HG02623 (cell line): ENCODE measurements at regions not wholly inside any gene's neighbourhood (a gene's known extent, or its start where the extent isn't known, plus 50 kb on each side); places are given as distances from the start of the nearest gene placed in this dataset.
"Not testable (repeated sequence)": the region's sequence is repeated elsewhere in the genome, so short reads cannot be mapped to it uniquely, and the experiment has no call there.

Source experiments
- ATAC-seq: cut with Tn5 transposase; IDR thresholded peaks from one replicate; pipeline ENCODE4 v1.9.1; 2021; ENCODE audit warnings: moderate library complexity; ENCODE audit not compliant: unreplicated experiment

DNA sequence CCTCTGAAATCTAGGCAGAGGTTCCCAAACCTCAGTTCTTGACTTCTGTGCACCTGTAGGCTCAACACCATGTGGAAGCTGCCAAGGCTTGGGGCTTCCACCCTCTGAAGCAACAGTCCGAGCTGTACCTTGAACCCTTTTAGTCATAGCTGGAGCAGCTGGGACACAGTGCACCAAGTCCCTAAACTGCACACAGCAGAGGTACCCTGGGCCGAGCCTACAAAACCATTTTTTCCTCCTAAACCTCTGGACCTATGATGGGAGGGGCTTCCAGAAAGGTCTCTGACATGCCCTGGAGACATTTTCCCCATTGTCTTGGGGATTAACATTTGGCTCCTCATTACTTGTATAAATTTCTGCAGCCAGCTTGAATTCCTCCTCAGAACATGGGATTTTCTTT, 168.8 kb downstream of the TLE3 start:
- not testable (repeated sequence) for ATAC-seq

DNA sequence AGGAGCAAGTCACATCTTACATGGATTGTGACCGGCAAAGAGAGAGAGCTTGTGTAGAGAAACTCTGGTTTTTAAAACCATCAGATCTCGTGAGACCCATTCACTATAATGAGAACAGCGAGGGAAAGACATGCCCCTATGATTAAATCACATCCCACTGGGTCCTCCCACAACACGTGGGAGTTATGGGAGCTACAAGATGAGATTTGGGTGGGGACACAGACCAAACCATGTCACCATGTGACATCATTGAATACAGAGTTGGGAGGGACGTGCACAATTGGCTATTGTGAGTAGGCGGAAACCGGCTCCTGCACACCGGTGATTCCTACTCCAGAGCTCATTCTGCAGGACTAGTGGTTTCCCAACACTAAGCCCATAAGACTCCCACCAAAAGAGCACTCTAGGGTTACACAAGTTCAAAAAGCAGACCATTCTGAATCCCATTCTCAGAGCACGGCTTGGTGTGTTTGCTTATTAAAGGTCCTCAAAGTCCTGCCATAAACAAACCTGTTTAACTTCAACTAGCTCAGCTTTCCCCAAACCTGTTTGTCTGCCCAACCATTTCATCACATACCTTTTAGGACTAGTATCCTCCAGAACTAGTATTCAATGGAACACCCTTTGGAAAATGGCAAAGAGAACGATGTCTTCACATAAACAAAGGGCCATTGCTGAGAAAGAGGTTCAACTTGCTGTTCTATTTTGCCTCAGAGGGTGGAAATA, 167.6 kb downstream of the TLE3 start:
- ATAC-seq, result no peak

DNA sequence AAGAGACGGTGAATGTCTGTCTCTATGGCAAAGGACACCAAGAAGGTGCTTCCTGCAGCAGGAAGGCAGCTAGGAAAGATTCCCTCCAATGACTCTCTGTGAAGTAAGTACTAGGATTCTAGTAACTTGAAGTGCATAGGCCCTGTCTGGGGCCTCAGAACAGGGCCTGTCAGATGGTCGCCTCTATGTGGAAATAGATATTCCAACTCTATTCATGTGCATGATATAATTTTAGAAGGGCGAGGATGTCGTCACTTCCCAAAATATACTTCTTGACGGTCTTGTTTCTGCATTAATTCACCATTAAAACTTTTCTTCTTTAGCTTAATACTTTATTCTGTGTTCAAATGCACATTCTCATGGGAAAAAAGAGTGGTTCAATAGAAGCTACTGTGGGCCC, 167.0 kb downstream of the TLE3 start:
- ATAC-seq, result no peak

DNA sequence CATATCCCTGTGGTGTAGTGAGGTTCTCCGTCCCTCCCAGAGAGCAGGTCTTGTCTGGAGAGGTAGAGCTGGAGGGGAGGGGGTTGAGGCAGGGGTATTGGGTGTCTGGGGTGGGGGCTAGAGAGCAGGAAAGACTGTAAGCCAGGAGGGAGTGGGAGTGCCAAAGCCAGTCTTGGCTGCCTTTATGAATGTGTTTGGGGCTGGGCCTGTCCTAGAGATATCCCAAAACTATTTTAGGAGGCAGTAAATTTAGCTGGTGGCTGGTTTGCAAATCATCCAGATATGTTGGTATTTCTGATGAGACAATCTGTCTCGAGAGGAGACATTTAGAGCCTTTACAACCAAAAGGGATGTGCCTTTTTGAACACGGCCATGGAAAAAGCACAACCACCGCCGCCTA, 166.6 kb downstream of the TLE3 start:
- ATAC-seq, result no peak

DNA sequence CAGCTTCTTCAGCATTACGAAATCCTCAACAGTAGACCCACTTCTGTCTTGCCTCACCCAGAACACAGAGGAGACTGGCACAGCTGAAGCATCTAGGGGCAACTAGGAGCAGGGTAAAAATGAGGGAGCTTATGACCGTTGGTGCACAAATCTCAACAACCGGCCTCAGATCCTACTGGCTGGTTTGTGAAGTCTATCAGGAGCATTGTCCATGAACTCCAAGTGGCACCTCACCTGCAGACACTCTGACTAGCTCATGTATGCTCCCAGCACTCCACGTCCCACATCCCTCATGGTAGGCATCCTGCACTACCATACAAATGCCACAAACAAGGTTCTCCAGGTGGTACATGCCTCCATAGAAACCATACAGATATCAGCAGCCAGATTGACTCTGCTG, 163.1 kb downstream of the TLE3 start:
- no peak for ATAC-seq

DNA sequence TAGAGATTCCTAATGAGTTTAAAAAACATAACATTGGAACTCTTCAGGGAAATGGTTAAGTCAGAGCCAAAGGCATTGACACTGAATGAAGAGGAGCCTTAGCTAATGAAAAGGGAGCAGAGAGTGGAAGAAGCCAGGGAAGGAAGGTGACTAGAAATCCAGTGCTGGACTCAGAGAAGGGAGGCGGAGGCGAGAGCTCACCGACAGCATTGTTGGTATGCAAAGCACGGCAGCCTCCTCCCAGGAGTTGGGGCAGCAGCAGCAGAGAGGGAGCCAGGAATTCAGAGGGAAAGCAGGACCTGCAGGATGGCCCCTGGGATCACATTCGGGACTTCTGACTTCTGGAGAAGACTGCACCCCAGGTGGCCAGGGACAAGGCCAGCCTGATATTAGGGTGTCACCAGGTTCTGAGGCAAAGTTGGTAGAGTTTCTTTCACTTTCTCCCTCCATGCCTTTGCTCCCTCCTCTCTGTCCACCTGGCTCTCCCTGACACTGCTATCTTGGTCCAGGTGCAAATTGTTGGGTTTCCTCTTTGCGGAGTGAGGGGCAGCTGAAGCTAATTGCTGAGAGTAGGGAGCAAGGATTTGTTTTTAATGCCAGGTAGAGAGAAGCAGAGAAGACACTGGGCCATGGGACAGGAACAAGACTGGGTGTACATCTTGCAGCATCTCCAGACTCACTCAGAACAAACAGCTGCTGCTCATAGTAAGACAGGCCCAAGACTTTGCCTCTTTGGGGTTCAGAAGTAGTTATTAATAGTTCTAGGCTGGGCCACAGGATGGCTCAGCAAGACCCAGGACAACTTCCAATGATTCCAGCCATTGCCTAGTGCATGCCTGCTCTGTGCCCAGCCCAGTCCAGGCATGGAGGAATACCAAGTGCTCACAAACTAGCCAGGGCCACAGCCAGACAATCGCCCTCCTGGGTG, 157.9 kb downstream of the TLE3 start:
- ATAC-seq, result no peak

DNA sequence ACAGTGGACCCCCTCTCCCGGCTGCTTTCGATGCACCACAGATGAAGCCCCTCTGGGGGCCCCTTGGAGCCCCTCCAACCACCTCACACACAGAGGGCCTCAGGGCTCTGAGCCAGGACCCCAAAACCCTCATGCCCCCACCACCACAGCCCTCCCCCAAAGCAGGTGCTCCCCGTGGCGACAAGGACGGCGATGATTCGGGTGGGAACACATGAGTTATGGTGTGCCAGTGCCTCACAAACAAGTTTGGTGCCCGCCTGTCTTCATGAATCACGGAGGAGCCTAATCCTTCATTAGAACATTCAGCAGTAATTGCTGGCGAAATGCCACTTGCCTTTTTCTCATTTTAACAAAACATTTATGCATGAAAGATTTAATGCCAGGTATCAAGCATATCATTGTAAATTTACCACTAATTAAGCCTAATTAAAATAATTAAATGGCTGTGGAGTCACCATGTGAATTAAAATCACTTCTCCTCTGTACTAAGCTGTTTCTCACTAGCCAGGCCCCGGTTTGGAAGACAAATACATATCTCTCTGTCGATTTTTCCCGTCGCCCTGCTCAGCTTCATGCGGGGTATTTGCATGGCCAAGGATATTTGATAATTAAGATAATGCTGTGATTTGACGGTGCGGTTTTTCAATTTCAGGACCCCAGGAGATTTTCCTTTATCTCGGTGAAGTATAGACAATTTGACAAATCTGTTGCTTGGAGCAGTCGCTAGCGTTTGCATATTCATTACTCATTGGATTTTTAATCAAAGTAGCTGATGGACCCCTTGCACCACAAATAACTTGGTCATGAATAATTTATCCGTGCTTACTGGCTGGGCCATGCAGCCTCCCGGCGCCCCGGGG, 157.0 kb downstream of the TLE3 start:
- ATAC-seq, result no peak

DNA sequence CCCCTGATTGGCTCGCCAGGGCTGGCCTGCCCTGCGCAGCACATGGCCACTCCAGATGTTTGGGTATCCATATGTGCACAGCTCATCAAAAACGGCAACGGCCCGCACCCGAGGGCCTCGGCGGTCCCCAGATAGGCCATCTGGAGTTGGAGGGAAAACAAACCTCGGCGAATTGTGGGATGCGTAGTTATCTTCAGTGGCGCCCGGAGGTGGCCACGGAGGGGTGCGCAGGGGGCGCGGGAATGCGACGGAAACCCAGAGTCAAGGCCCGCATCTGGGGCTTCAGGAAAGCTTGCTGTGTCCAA, 156.5 kb downstream of the TLE3 start:
- no peak for ATAC-seq

DNA sequence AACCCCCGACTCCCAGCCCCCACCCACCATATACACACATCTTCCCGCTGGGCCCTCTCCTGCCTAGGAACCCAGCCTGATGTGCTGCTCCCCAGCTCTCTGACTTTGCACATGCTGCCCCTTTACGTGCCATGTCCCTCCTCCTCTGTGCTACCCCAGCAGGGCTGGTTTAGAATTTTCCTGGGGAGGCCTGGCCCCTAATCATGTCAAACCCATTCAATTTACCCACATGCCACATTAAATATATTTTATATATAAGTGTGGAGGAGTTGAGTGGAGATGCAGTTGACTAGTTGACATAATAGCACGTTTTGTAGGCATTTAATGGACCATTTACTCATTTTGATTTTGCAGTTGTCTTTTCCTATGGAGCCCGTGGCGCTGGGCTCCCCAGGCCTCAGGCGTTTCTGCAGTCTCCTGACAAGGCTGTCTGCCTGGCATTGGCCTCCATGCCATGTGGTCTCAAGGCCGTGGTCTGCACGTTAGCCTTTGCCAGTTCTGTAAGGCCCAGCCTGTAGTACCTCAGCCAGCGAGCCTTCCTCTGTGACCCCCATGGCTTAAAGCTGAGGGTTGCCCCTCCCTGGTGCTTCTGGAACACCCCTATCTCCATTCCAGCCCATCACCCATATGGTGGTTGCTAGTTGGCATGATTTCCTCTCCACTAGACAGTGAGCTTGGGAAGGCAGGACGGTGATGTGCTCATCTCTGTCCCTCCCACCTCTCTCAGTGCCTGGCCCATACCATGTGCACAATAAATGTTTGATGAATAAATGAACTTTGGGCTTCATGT, 155.8 kb downstream of the TLE3 start:
- no peak for ATAC-seq

DNA sequence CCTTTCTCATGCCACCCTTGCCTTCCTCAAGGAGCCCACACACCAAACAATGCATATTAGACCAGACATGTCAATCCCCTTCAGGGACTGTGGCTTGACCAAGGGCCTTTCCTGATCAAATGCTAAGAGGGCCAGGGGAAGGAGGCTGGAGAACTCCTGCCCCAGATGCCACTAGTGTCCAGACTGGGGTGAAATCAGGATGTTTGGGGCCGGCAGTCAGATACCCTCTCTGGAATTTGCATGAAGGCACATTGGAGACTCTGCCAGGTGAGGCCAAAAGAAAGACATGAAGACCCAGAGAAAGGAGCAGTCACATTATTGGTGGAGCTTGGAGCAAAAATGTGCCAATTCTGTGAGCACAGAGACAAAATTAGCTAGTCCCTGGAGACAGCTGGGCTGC, 154.1 kb downstream of the TLE3 start:
- ATAC-seq, result no peak

DNA sequence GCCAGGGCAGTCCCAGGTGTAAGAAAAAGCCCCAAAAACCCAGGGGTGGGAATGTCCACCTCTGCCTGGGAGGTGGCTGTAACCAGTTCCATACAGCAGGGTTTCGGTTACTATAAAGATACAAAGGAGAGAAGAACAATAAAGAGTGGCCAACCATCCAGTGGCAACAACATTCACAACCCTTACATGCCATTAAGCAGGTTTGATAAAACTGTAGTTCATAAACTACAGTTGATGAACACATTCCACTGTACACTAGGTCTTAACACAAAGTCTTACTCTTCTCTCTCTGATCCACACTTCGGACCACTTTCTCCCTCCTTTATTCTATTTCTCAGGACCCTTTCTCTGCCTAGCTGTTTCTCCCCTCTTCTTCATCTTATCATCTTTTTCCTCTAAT, 152.0 kb downstream of the TLE3 start:
- no peak for ATAC-seq

DNA sequence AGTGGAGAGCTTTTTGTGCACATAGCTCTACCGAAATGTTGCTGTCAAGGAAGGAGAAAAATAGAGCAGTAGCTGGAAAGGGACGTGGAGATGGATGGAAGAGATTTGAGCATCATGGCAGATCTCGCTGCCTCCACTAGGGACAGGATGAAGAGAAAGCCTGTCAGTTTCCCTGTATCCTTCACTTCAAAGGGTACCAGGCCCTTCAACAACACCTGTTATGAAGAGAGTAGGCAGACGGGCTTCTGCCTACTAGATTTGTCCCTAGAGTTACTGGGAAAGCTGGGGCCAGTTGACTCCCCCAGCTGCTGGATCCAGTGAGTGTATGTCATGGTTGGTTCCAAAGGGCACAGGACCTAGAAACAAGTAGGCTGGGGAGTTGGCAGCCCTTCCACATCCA, 150.8 kb downstream of the TLE3 start:
- ATAC-seq, result no peak

DNA sequence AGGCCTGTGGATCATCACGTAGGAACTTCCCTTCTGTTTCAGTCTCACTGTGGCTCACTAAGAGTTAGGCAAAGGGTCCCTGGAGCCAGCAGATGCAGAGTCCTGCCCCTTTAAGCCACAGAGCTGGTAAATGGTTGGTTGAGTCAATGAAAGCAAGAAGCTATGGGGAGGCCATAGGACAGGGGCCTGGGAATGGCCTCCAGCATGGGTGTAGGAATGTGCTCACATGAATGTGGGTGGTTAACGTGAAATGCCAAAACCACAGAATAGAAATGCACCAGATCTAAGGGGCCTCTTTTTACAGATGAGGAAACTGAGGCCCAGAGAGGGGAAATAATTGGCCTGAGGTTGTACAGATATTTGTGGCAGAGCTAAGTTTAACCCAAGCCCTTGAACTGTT, 150.3 kb downstream of the TLE3 start:
- no peak for ATAC-seq

DNA sequence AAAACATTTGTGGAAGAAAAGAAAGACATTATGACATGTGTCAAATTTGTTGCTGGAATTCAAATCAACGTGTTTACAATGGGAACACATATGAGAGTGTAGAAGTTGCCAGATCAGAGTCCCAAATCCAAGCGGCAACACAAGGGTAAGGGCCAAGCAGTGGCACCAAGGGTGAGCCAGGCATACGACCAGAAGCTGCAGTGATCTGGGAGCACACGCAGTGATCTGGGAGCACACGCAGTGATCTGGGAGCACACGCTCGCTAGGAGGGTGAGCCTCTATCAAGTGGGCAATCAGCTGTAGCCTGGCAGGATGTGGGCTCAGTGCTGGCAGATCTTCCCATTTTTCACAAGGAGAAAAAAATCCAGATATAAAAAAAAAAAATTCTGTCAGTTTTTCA, 148.2 kb downstream of the TLE3 start:
- no peak for ATAC-seq

DNA sequence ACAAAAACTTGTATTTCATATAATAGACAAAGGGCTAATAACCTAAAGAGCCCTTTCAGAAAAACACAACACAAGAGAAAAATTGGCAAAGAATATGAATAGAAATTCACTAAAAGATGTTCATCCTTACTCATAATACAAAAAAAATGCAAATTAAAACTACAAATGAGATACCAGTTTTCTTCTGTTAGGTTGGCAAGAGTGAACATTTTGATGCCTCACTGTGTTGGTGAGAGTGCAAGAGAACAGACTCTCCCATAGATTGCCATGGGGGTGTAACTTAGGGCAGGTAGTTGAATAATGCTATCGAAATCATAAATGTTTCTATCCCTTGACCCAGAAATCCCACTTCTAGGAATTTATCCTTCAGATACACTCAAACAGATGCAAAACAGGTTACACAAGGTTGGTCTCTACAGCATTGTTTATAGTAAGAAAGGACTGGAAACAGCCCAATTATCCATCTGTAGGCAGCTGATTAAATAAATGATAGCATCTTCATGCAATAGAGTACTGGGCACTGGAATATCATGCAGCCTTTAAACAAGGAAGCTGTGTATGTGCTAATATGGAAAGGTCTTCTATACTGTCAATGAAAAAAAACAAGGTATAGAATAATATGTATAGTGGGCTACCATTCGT, 146.3 kb downstream of the TLE3 start:
- no peak for ATAC-seq

DNA sequence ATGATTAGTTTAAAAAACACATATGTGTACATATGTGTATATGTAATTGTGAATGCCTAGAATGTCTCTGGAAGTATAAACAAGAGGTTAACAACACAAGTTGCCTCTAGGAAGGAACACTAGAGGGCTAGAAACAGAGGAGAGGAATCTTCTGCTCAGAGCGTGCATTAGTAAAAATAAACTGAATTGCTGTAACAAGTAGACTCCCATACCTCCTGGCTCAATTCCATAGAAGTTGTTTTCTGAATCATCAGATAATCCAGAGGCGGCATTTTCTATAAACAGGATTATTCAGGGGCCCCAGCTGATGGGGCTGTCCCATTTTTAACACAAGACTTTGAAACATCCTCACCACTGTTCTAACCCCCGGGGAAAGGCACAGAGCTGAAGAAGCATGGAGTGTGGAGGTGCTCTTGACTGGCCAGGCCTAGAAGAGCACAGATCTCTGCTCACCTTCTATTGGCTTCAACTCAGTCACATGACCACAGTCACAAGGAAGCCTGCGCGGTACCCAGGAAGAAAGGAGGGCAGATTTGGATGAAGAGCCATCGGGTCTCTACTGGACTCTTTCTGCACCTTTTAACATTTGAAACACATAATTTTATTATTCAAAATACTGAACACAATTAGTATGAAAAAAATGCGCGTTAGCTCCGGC, 145.7 kb downstream of the TLE3 start:
- ATAC-seq, result no peak

DNA sequence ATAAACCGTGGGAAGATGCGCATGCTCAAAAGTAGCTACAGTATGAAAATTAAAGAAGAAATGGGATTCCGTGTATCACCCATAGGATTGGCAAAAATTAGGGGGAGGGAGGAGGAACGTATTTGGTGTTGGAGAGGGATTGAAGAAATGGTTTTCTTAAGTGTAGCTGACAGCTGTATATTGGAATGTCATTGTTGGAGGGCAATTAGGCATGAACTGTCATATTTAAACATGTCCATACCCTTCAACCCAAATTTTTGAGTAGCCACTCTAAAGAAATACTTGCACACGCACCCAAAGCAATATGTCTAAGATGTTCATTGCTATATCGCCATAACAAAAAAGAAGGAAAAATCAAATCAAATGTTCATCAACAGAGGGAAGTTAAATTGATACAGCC, 144.7 kb downstream of the TLE3 start:
- ATAC-seq, result no peak

DNA sequence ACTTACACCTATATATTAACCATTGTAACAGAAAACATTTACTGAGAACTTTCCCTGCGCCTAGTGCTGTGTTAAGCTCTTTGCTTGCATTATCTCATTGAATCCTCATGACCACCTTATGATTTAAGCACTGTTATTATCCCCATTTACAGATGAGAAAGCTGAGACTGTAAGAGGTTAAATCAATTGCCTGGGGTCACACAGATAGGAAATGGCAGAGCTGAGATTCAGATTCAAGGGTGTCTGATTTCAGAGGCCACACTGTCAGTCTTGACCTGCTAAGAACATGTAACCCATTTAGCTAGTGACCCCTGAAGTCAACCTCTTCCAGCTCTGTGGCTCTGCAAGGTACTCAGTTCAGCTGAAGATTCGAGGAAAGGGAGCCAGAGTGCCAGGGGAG, 143.9 kb downstream of the TLE3 start:
- no peak for ATAC-seq

DNA sequence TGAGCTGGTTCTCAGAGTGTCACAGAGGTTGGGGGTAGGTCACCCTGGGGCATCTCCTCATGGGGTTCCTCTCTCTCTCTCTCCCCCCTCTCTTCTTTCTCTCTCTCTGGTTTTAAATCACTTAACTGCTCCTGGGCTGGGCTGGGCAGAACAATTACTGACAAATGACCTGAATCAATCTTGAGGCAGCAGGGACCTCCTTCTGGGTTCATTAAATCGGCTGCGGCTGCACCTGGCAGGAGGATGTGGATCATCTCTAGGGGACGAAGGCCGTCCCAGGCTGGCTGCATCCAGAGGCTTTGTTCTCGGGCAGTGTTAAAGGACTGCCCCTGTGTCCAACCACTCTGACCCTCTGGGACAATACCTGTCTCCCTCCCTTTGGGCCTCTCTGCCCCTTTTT, 143.1 kb downstream of the TLE3 start:
- ATAC-seq, result no peak
